SK-MEL-5 (cell line): ENCODE measurements at regions not wholly inside any gene's neighbourhood (a gene's known extent, or its start where the extent isn't known, plus 50 kb on each side); places are given as distances from the start of the nearest gene placed in this dataset.

Source experiments
- DNase-seq: peaks from one replicate; pipeline ENCODE4 v3.0.0-alpha.2; 2016; ENCODE audit warnings: low read depth, low spot score
- in situ Hi-C: cut with HindIII; loops from 2 replicates; pipeline ENCODE4 v1.10.0; 2016; ENCODE audit warnings: low sequenced_read_pairs, high pct_unique_total_duplicates, low pct_unique_long_range_greater_than_20kb

DNA sequence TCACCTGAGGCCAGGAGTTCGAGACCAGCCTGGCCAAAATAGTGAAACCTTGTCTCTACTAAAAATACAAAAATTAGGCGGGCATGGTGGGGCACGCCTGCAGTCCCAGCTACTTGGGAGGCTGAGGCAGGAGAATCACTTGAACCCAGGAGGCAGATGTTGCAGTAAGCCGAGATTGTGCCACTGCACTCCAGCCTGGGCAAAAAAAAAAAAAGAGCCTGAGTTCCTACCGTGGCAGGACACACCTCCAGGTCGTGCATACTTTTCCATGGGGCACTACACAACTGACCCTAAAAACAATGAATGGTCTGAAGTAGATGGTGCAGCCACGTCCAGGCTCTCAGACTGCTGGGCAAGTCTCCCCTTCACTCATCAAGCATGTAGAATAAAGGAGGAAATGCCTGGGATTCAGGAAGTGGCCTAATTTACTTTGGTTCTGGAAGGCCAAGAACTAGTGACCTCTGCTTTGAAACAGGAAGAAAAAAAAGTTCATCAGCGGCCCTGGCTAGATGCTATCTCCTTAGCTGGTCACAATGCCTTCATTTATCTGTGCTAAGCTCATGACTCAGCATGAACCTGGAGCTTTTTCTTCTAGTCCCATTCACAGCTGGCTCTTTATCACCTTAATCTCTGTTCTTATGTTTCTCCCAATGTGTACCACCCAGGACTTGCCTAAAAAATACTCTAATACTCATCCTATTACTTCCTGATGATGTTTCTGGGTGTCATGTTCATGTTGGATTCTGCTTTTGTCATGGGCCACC, 55.8 kb upstream of the OR6J1 start:
- in situ Hi-C loops, result no loop called here
- peak; percentile 26 for DNase-seq

DNA sequence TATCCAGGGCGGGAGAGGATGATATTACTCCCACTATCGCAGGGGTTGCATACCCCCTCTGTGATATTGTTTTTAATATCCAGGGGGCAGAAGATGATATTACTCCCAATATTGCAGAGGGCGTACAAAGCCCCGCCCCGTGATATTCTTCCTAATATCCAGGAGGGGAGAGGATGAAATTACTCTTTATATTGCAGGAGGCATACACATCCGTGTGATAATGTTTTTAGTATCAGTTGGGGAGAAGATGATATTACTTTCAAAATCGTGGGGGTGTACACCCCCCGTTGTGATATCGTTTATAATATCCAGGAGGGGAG, 52.9 kb upstream of the OXA1L start:
- in situ Hi-C loops, result no loop called here
- no peak for DNase-seq

DNA sequence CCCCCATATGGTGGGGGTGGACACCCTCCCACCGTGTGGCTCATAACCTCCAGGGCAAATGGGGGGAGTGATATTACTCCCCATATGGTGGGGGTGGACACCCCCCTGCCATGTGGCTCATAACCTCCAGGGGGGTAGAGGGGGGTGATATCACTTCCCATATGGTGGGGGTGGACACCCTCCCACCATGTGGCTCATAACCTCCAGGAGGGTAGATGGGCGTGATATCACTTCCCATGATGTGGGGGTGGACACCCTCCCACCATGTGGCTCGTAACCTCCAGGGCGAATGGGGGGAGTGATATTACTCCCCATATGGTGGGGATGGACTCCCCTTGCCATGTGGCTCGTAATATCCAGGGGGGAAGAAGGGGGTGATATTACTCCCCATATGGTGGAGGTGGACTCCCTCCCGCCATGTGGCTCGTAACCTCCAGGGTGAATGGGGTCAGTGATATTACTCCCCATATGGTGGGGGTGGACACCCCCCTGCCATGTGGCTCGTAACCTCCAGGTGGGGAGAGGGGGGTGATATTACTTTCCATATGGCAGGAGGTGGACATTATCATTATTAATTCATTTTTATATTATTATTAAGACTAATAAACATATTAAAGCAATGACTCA, 51.2 kb upstream of the OXA1L start:
- DNase-seq, result no peak
- in situ Hi-C loops, result no loop called here

DNA sequence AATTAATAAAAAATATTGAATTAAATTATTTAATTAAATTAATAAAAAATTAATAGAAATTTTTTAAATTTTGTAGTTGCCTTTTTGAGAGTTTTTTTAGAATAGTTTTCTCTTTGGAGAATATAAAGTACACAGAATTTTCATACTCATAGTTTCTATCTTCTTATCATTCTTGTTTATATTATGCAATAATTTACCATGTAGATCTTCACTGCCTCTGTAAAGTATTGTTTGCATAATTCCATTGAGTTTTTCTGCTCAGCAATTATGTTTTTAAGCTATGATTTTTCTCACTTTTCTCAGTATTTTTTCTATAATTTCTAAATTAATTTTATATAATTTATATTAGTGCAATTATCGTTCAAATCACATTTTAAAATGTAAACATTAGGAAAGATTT, 50.6 kb upstream of the OXA1L start:
- in situ Hi-C loops, result no loop called here

More for the DNA sequence above, 50.6 kb upstream of the OXA1L start:
- DNase-seq, result no peak
